Astrocyte (in vitro differentiated cells and primary cell): ENCODE measurements at regions not wholly inside any gene's neighbourhood (a gene's known extent, or its start where the extent isn't known, plus 50 kb on each side); places are given as distances from the start of the nearest gene placed in this dataset.

Experiments used
- EZH2 ChIP-seq: IDR thresholded peaks from 2 replicates; pipeline ENCODE4 v1.6.1; 2012; ENCODE audit warnings: mild to moderate bottlenecking, low read length, inconsistent platforms; ENCODE audit not compliant: insufficient read depth
- TF ChIP-seq, protein P1 (sequence below): IDR thresholded peaks from 2 replicates; pipeline ENCODE4 v1.5.1; 2011; ENCODE audit warnings: low read depth, mild to moderate bottlenecking, inconsistent platforms, low read length, moderate library complexity; ENCODE audit not compliant: insufficient read depth

DNA sequence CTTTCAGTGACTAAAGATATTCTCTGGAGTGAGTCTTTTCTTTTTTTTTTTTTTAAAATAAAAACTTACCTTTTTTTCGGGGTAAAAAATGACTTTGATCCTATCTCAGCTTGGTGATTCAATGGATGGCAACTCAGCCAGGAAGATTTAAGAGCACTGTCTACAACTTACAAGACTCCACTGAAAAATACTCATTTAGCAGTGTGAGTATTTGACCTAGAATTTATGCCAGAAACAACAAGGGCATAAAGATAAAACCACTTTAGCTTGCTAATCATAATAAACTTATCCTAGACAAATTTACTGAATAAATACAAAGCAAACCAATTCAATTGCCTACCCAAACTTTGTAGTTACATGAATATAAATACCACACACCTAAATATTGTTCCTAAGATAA lies 446.6 kb downstream of the RPS29 start:
- TF ChIP-seq, protein P1, sequence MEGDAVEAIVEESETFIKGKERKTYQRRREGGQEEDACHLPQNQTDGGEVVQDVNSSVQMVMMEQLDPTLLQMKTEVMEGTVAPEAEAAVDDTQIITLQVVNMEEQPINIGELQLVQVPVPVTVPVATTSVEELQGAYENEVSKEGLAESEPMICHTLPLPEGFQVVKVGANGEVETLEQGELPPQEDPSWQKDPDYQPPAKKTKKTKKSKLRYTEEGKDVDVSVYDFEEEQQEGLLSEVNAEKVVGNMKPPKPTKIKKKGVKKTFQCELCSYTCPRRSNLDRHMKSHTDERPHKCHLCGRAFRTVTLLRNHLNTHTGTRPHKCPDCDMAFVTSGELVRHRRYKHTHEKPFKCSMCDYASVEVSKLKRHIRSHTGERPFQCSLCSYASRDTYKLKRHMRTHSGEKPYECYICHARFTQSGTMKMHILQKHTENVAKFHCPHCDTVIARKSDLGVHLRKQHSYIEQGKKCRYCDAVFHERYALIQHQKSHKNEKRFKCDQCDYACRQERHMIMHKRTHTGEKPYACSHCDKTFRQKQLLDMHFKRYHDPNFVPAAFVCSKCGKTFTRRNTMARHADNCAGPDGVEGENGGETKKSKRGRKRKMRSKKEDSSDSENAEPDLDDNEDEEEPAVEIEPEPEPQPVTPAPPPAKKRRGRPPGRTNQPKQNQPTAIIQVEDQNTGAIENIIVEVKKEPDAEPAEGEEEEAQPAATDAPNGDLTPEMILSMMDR, result no peak
- no peak for TF ChIP-seq EZH2
